BJ (cell line): ENCODE measurements at regions not wholly inside any gene's neighbourhood (a gene's known extent, or its start where the extent isn't known, plus 50 kb on each side); places are given as distances from the start of the nearest gene placed in this dataset.
"Not testable (repeated sequence)": the region's sequence is repeated elsewhere in the genome, so short reads cannot be mapped to it uniquely, and the experiment has no call there.

Experiments
- CTCF ChIA-PET: fragments of 350-600 bp; formaldehyde crosslinking; extraction: SDS; loops from one replicate; lab custom pipeline; 2021; ENCODE audit warnings: antibody characterized with exemption, inconsistent platforms; lab: Yijun Ruan, JAX
- POLR2A ChIA-PET: fragments of 300-600 bp; sonication (Branson Sonifier 250); formaldehyde crosslinking; extraction: SDS; loops from one replicate; lab custom pipeline; 2021; ENCODE audit warnings: antibody characterized with exemption; lab: Charles Lee
- DNase-seq: peaks from one replicate; pipeline ENCODE4 v3.0.0-alpha.2; 2011; ENCODE audit warnings: low read depth
- H3K27me3 ChIP-seq: 2 replicates; pipeline ENCODE4 v1.6.0; 2011; ENCODE audit warnings: low read length; ENCODE audit not compliant: control insufficient read depth, insufficient read depth
- H3K36me3 ChIP-seq: 2 replicates; pipeline ENCODE4 v1.5.1; 2011; ENCODE audit warnings: low read length; ENCODE audit not compliant: control insufficient read depth, insufficient read depth
- H3K4me3 ChIP-seq: 2 replicates; pipeline ENCODE4 v1.5.1; 2011; ENCODE audit warnings: low read depth, mild to moderate bottlenecking, control low read depth, low read length
- TF ChIP-seq, protein P1 (sequence below): IDR thresholded peaks from 2 replicates; pipeline ENCODE4 v1.5.1; 2011; ENCODE audit warnings: low read depth, mild to moderate bottlenecking, control low read depth, inconsistent platforms, low read length, moderate library complexity; ENCODE audit not compliant: insufficient read depth

DNA sequence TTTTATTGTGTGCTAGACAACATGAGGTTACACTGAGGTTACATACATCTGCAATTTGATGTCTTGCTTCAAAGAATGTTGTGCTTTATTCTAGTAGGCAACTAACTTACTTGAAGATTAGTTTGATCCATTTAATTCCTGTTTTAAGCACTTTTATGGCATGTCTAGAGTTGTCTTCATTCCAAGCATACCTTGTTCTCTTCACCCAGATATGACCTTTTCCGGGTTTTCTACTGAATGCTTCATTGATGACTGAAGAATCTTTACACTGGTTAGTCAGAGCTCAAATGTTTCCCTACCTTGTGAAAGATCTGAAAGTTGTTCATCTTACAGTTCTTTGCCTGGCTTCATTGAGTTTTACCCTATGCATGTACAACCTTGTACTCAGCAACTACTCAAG is 274.0 kb upstream of the KITLG start:
- H3K36me3 ChIP-seq, result no peaks in the 10 kb centered on the region
- TF ChIP-seq, protein P1, sequence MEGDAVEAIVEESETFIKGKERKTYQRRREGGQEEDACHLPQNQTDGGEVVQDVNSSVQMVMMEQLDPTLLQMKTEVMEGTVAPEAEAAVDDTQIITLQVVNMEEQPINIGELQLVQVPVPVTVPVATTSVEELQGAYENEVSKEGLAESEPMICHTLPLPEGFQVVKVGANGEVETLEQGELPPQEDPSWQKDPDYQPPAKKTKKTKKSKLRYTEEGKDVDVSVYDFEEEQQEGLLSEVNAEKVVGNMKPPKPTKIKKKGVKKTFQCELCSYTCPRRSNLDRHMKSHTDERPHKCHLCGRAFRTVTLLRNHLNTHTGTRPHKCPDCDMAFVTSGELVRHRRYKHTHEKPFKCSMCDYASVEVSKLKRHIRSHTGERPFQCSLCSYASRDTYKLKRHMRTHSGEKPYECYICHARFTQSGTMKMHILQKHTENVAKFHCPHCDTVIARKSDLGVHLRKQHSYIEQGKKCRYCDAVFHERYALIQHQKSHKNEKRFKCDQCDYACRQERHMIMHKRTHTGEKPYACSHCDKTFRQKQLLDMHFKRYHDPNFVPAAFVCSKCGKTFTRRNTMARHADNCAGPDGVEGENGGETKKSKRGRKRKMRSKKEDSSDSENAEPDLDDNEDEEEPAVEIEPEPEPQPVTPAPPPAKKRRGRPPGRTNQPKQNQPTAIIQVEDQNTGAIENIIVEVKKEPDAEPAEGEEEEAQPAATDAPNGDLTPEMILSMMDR, result no peak
- H3K4me3 ChIP-seq, result no peak overlapping the region
- peak; percentile 73 for DNase-seq
- CTCF ChIA-PET, result interaction anchor here (0.9 to 2.8 kb wide), 2 partner anchors 17 to 140 kb away, joined by 3 to 10 read pairs; no protein-coding TSS in a partner anchor
- POLR2A ChIA-PET, result no interaction called here
- H3K27me3 ChIP-seq, result no peaks in the 10 kb centered on the region

DNA sequence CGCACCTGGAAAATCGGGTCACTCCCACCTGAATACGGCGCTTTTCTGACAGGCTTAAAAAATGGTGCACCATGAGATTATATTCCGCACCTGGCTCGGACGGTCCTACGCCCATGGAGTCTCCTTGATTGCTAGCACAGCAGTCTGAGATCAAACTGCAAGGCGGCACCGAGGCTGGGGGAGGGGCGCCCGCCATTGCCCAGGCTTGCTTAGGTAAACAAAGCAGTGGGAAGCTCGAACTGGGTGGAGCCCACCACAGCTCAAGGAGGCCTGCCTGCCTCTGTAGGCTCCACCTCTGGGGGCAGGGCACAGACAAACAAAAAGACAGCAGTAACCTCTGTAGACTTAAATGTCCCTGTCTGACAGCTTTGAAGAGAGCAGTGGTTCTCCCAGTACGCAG is 267.0 kb upstream of the KITLG start:
- H3K27me3 ChIP-seq, H3K4me3 ChIP-seq, POLR2A ChIA-PET, DNase-seq, H3K36me3 ChIP-seq, CTCF ChIA-PET: not testable (repeated sequence)

DNA sequence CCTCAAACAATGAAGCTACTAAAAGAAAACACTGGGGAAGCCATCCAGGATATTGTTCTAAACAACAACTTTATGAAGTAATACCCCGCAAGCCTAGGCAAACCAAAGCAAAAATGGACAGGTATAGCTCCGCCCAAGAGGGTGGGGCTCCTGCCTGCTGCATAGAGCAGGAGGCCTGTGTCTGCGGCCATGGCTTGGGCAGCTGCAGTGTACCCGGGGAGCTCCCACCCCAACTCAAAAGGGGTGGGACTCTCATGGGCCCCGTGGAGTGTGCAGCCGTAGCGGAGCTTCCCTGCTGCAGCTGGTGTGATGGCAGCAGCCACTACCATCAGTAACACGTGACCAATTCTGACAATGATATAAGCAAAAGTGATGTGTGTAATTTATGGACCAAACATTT is 264.2 kb upstream of the KITLG start:
- Histone ChIP-seq H3K27me3 (no peaks in the 10 kb centered on the region), H3K4me3 (no peak overlapping the region), H3K36me3 (no peaks in the 10 kb centered on the region)
- TF ChIP-seq, protein P1, result no peak
- CTCF ChIA-PET, result interaction anchor here (0.7 kb wide), 1 partner anchor 452 kb away, joined by 3 read pairs; no protein-coding TSS in a partner anchor
- no peak for DNase-seq
- POLR2A ChIA-PET, result no interaction called here

DNA sequence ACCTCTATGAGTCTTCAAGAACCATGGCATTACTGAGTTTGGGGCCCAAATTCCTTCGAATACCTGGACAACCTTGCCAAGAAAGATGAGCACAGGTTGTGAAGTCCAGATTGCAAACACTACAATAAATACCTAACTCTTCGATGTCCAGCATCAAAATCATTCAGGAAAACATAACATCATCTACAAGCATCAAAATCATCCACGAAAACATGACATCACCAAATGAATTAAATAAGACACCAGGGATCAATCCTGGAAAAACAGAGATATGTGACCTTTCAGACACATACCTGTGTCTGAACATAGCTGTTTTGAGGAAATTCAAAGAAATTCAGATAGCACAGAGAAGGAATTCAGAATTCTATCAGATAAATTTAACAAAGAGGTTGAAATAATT is 262.0 kb upstream of the KITLG start:
- CTCF ChIA-PET, result interaction anchor here (1.4 kb wide), 1 partner anchor 14 kb away, joined by 3 read pairs; no protein-coding TSS in a partner anchor
- Histone ChIP-seq H3K27me3 (no peaks in the 10 kb centered on the region), H3K4me3 (no peak overlapping the region), H3K36me3 (no peaks in the 10 kb centered on the region)
- no peak for DNase-seq
- TF ChIP-seq, protein P1, result no peak
- POLR2A ChIA-PET, result no interaction called here

DNA sequence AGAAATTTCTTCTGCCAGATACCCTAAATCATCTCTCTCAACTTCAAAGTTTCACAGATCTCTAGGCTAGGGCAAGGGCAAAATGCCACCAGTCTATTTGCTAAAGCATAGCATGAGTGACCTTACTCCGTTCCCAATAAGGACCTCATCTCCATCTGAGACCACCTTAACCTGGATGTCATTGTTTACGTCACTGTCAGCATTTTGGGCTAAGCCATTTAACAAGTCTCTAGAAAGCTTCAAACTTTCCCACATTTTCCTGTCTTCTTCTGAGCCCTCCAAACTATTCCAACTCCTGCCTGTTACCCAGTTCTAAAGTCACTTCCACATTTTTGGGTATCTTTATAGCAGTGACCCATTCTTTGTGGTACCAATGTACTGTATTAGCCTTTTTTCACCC is 259.2 kb upstream of the KITLG start:
- CTCF ChIA-PET, result no interaction called here
- TF ChIP-seq, protein P1, result no peak
- POLR2A ChIA-PET, result no interaction called here

DNA sequence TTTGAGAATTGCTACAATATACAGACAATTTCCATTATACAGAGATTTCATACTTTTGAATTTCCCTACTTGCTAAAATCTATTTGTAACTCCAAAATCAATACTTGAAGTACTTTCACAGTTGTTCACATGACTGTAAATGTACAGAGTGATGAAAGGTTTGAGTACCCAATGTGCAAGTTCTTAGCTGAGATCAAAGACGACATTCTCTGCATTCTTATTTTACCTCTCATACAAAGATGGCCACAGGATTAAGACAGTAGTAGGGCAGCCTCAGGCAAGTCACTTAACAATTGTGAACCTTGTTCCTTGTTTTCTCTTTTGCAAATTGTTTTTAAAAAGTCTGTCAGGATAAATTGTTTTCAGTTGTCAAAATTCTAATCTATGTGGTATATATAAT is 255.9 kb upstream of the KITLG start:
- no peak overlapping the region for H3K4me3 ChIP-seq
- DNase-seq, result no peak
- ChIA-PET CTCF (no interaction called here), POLR2A (no interaction called here)
- no peaks in the 10 kb centered on the region for H3K27me3 ChIP-seq
- no peaks in the 10 kb centered on the region for H3K36me3 ChIP-seq
- TF ChIP-seq, protein P1, result no peak

More for the DNA sequence above, 259.2 kb upstream of the KITLG start:
- DNase-seq, result no peak
- Histone ChIP-seq H3K36me3 (no peaks in the 10 kb centered on the region), H3K27me3 (no peaks in the 10 kb centered on the region), H3K4me3 (no peak overlapping the region)
